CD14-positive monocyte (primary cell): ENCODE measurements at regions not wholly inside any gene's neighbourhood (a gene's known extent, or its start where the extent isn't known, plus 50 kb on each side); places are given as distances from the start of the nearest gene placed in this dataset.

Experiments used
- DNase-seq, 3 donors: peaks; one replicate each; pipeline ENCODE4 v3.0.0-alpha.2; 2011 to 2022
- H2AFZ ChIP-seq: 2 replicates; pipeline ENCODE4 v1.6.0; 2012; ENCODE audit warnings: mild to moderate bottlenecking, low read depth, low read length, inconsistent platforms; ENCODE audit not compliant: insufficient read depth, poor library complexity, severe bottlenecking
- H3K27ac ChIP-seq, 2 donors: 1 replicate in 1 of 2; 2 replicates in 1 of 2; pipeline ENCODE4 v1.5.1; 2012 to 2013; ENCODE audit warnings: low read length in 2 of 2, control low read depth in 1 of 2, inconsistent platforms in 1 of 2, low read depth in 1 of 2, mild to moderate bottlenecking in 1 of 2
- H3K27me3 ChIP-seq, 2 donors: one replicate each; pipeline versions ENCODE4 v1.6.0 to v1.6.1; 2011 to 2013; ENCODE audit warnings: low read length in 2 of 2; ENCODE audit not compliant: control insufficient read depth in 2 of 2, insufficient read depth in 2 of 2
- H3K36me3 ChIP-seq, 2 donors: replicated peaks in 1 of 2; 1 replicate in 1 of 2; 2 replicates in 1 of 2; pipeline versions ENCODE4 v1.5.1 to v1.6.1; 2012 to 2013; ENCODE audit warnings: low read length in 2 of 2, control low read depth in 1 of 2, inconsistent platforms in 1 of 2, mild to moderate bottlenecking in 1 of 2; ENCODE audit not compliant: insufficient read depth in 2 of 2, control insufficient read depth in 1 of 2
- H3K4me1 ChIP-seq, 2 donors: 1 replicate in 1 of 2; 2 replicates in 1 of 2; pipeline versions ENCODE4 v1.5.1 to v1.6.1; 2012 to 2013; ENCODE audit warnings: low read length in 2 of 2, control low read depth in 1 of 2, inconsistent platforms in 1 of 2, mild to moderate bottlenecking in 1 of 2, moderate library complexity in 1 of 2; ENCODE audit not compliant: insufficient read depth in 2 of 2, control insufficient read depth in 1 of 2
- H3K4me2 ChIP-seq: replicated peaks from 2 replicates; pipeline ENCODE3; 2012; ENCODE audit warnings: low read length, moderate library complexity, mild to moderate bottlenecking; ENCODE audit not compliant: poor library complexity, severe bottlenecking; ENCODE audit errors: extremely low read depth
- H3K4me3 ChIP-seq, 3 experiments: fragments of 200-600 bp in 1 of 3; sonication (generic) in 1 of 3; replicated peaks in 1 of 3; 1 replicate in 2 of 3; 2 replicates in 1 of 3; pipeline ENCODE4 v1.5.1; 2011 to 2013; ENCODE audit warnings: low read length in 3 of 3, mild to moderate bottlenecking in 3 of 3, control low read depth in 2 of 3, low read depth in 2 of 3, inconsistent platforms in 1 of 3, moderate library complexity in 1 of 3
- H3K79me2 ChIP-seq: 2 replicates; pipeline ENCODE4 v1.6.0; 2012; ENCODE audit warnings: mild to moderate bottlenecking, control low read depth, inconsistent platforms, low read length, moderate library complexity; ENCODE audit not compliant: insufficient read depth
- H3K9ac ChIP-seq: 2 replicates; pipeline ENCODE4 v1.6.0; 2017; ENCODE audit warnings: low read length, mild to moderate bottlenecking; ENCODE audit not compliant: insufficient read depth, poor library complexity, severe bottlenecking
- H3K9me3 ChIP-seq, 2 donors: replicated peaks in 1 of 2; 1 replicate in 1 of 2; 2 replicates in 1 of 2; pipeline versions ENCODE4 v1.5.1 to v1.6.1; 2012 to 2013; ENCODE audit warnings: low read length in 2 of 2, control low read depth in 1 of 2; ENCODE audit not compliant: control insufficient read depth in 1 of 2, insufficient read depth in 1 of 2
- H4K20me1 ChIP-seq: 2 replicates; pipeline ENCODE4 v1.6.0; 2012; ENCODE audit warnings: mild to moderate bottlenecking, low read length, control low read depth, moderate library complexity; ENCODE audit not compliant: insufficient read depth
- H3K27ac Mint-ChIP-seq, 7 donors: one replicate each; pipeline ENCODE4 v1.8.0; 2020; ENCODE audit warnings: mild to moderate bottlenecking in 7 of 7, mixed read lengths in 7 of 7, moderate library complexity in 6 of 7, inconsistent platforms in 2 of 7
- H3K27me3 Mint-ChIP-seq, 3 donors: one replicate each; pipeline ENCODE4 v1.8.0; 2021 to 2022; ENCODE audit warnings: low read depth in 3 of 3, mild to moderate bottlenecking in 3 of 3, mixed read lengths in 3 of 3, moderate library complexity in 3 of 3, inconsistent platforms in 1 of 3
- H3K36me3 Mint-ChIP-seq, 2 donors: one replicate each; pipeline ENCODE4 v1.8.0; 2020; ENCODE audit warnings: mixed read lengths in 2 of 2, inconsistent platforms in 1 of 2, mild to moderate bottlenecking in 1 of 2
- H3K4me1 Mint-ChIP-seq: one replicate; pipeline ENCODE4 v1.8.0; 2020; ENCODE audit warnings: mild to moderate bottlenecking, mixed read lengths
- H3K4me3 Mint-ChIP-seq, 2 donors: one replicate each; pipeline ENCODE4 v1.8.0; 2020; ENCODE audit warnings: mild to moderate bottlenecking in 2 of 2, mixed read lengths in 2 of 2, moderate library complexity in 1 of 2
- H3K9me3 Mint-ChIP-seq, 7 donors: one replicate each; pipeline ENCODE4 v1.8.0; 2020 to 2022; ENCODE audit warnings: mixed read lengths in 7 of 7, mild to moderate bottlenecking in 6 of 7, moderate library complexity in 6 of 7, inconsistent platforms in 2 of 7
- CTCF ChIP-seq: fragments of 200-600 bp; IDR thresholded peaks from one replicate; pipeline ENCODE4 v1.8.0; 2022; ENCODE audit warnings: antibody characterized with exemption, mild to moderate bottlenecking
- WGBS: methylation state at CpG from one replicate; pipeline ENCODE4 v1.1.5; 2013; ENCODE audit warnings: missing lambda C conversion rate; ENCODE audit not compliant: insufficient coverage; 5-methylcytosine and 5-hydroxymethylcytosine counted together
- intact Hi-C, 2 donors: fragments of 100-400 bp; cut with micrococcal nuclease; formaldehyde crosslinking; loops; one replicate each; pipeline versions ENCODE4 v1.15.0 to v1.15.1; 2023

DNA sequence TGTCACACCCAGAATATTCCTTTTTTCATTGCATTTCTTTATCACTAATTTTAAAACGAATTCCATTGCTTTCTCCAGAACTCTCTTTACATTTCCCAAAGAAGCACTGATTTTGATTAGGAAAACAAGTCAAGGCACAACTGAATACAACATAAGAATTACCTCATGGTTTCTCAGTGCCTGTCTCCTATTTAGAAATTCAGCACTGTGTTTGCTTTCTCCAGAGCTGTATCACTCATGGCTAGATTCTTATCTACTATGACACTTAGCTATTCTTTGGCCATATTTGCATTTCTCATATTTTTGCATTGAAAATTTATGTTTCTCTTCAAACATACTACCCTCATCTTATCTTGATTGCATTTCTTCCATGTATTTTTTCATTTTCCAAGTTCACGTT, 1402.0 kb downstream of the MRPL39 start:
- Mint-ChIP-seq H3K9me3 (peaks cover 8 to 20% (median 13%) of the 10 kb centered on the region in 7 donors), H3K36me3 (no peaks in the 10 kb centered on the region), H3K27ac (no peak overlapping the region), H3K4me1 (no peaks in the 10 kb centered on the region), H3K27me3 (peaks cover 0 to 2% (median 0%) of the 10 kb centered on the region in 3 donors), H3K4me3 (no peak overlapping the region)
- no peak for TF ChIP-seq CTCF
- H2AFZ ChIP-seq, result no peak overlapping the region
- intact Hi-C loops, result no loop called here
- no peaks in the 10 kb centered on the region for H3K27me3 ChIP-seq
- H3K36me3 ChIP-seq, result no peaks in the 10 kb centered on the region
- H3K4me1 ChIP-seq, result no peaks in the 10 kb centered on the region
- no peak overlapping the region for H3K9ac ChIP-seq
- H3K4me3 ChIP-seq, result no peak overlapping the region
- no peaks in the 10 kb centered on the region for H4K20me1 ChIP-seq
- no peak overlapping the region for H3K27ac ChIP-seq
- no peak for DNase-seq
- WGBS, result no CpG with 5 or more reads among the region's 2 CpGs
- peaks cover 18 to 23% of the 10 kb centered on the region in 2 donors for H3K9me3 ChIP-seq
- no peak overlapping the region for H3K4me2 ChIP-seq
- H3K79me2 ChIP-seq, result no peaks in the 10 kb centered on the region

DNA sequence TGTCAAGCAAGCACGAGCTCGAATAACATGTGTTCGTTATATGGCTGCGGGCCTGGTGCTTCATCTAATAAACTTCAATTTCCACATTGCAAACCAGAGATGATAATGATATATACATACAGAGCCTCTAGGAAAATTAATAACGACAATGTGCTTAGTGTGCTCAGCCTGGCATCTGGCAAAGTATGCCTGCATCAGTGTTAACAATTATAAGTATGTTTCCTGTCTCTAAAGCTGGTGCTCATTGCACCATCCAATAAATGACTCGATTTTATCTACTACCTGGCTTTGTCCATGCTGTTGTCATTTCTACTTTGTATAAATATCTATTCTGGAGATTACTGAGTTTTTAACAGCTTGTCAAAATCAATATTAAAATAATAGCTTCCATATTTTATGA, 1402.6 kb downstream of the MRPL39 start:
- TF ChIP-seq CTCF, result no peak
- Mint-ChIP-seq H3K4me1 (no peaks in the 10 kb centered on the region), H3K4me3 (no peak overlapping the region), H3K9me3 (peaks cover 8 to 18% (median 12%) of the 10 kb centered on the region in 7 donors), H3K36me3 (no peaks in the 10 kb centered on the region), H3K27ac (no peak overlapping the region), H3K27me3 (peaks cover 0 to 2% (median 0%) of the 10 kb centered on the region in 3 donors)
- H3K4me1 ChIP-seq, result no peaks in the 10 kb centered on the region
- H3K79me2 ChIP-seq, result no peaks in the 10 kb centered on the region
- no peak overlapping the region for H2AFZ ChIP-seq
- H3K9me3 ChIP-seq, result peaks cover 18 to 23% of the 10 kb centered on the region in 2 donors
- H3K4me2 ChIP-seq, result no peak overlapping the region
- H3K9ac ChIP-seq, result no peak overlapping the region
- H3K4me3 ChIP-seq, result no peak overlapping the region
- H3K27me3 ChIP-seq, result no peaks in the 10 kb centered on the region
- no peaks in the 10 kb centered on the region for H4K20me1 ChIP-seq
- no CpG with 5 or more reads among the region's 6 CpGs for WGBS
- no peak overlapping the region for H3K27ac ChIP-seq
- no peak for DNase-seq
- intact Hi-C loops, result no loop called here
- no peaks in the 10 kb centered on the region for H3K36me3 ChIP-seq
